ENCODE measurements at regions not wholly inside any gene's neighbourhood (a gene's known extent, or its start where the extent isn't known, plus 50 kb on each side); places are given as distances from the start of the nearest gene placed in this dataset.

DNA sequence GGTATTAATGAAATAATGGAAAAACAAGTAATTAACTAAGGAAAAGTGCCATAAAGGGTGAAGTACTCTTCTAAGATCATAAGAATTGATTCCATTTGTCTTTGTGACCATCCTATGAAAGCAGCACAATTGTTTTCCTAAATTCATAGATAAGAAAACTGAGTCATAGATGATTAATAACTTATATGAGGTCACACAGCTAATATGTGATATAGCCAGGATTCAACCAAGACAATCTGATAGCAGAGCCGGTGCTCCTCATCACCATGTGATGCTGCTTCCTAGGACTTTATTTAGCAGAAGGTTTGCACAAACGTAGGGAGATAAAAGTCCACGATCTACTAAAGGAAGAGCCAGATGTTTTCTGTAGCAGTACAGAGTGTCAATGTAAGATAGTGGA lies 181.5 kb upstream of the SYT1 start:
- TF ChIP-seq POLR2AphosphoS5 (IDR thresholded peaks at IDR 0.05; ENCODE audit: low read depth, low read length) = no peak
- TF ChIP-seq POLR2A (IDR thresholded peaks at IDR 0.05; ENCODE audit: low read depth, low read length) = no peak
- TF ChIP-seq TAF1 (IDR thresholded peaks at IDR 0.05; ENCODE audit: low read depth, low read length) = no peak
- no peak for TF ChIP-seq SPI1 (IDR thresholded peaks at IDR 0.05; ENCODE audit: low read depth, low read length)
- no peak for TF ChIP-seq PAX5 (IDR thresholded peaks at IDR 0.05; ENCODE audit: insufficient read depth, low read length, severe bottlenecking)
- TF ChIP-seq POU2F2 (IDR thresholded peaks at IDR 0.05; ENCODE audit: low read depth, low read length) = no peak

Measured in GM12891 (cell line).